Activated B cell treated with CpG ODN at 0.5 μM for 24 hours (primary cell): ENCODE measurements at regions not wholly inside any gene's neighbourhood (a gene's known extent, or its start where the extent isn't known, plus 50 kb on each side); places are given as distances from the start of the nearest gene placed in this dataset.

Experiments used
- ATAC-seq: fragments of 200-7000 bp; cut with Tn5 transposase; one replicate; pipeline ENCODE4 v1.10.0; 2021; ENCODE audit warnings: low read depth, mild to moderate bottlenecking, moderate library complexity
- CTCF ChIA-PET: fragments of 350-600 bp; sonication (Branson Sonifier 250); formaldehyde crosslinking; loops from one replicate; lab custom pipeline; 2021; ENCODE audit warnings: antibody characterized with exemption; lab: Charles Lee
- POLR2A ChIA-PET: fragments of 350-600 bp; sonication (Branson Sonifier 250); formaldehyde crosslinking; loops from one replicate; lab custom pipeline; 2021; ENCODE audit warnings: antibody characterized with exemption; lab: Charles Lee
- DNase-seq: peaks from one replicate; pipeline ENCODE4 v3.0.0; 2022
- H3K27ac Mint-ChIP-seq: one replicate; pipeline ENCODE4 v1.8.0; 2020; ENCODE audit warnings: mixed read lengths
- H3K27me3 Mint-ChIP-seq: one replicate; pipeline ENCODE4 v1.8.0; 2021; ENCODE audit warnings: mixed read lengths
- H3K36me3 Mint-ChIP-seq: one replicate; pipeline ENCODE4 v1.8.0; 2021; ENCODE audit warnings: low read depth, mixed read lengths
- H3K4me1 Mint-ChIP-seq: one replicate; pipeline ENCODE4 v1.8.0; 2021; ENCODE audit warnings: mixed read lengths
- H3K4me3 Mint-ChIP-seq: one replicate; pipeline ENCODE4 v1.8.0; 2020; ENCODE audit warnings: mild to moderate bottlenecking, mixed read lengths
- H3K9me3 Mint-ChIP-seq: one replicate; pipeline ENCODE4 v1.8.0; 2020; ENCODE audit warnings: mixed read lengths
- intact Hi-C: fragments of 100-400 bp; cut with micrococcal nuclease; formaldehyde crosslinking; loops from one replicate; pipeline ENCODE4 v1.15.1; 2024
- TF ChIP-seq, protein P1 (sequence below): fragments of 200-600 bp; IDR thresholded peaks from one replicate; pipeline ENCODE4 v1.8.0; 2022; ENCODE audit warnings: antibody characterized with exemption, mild to moderate bottlenecking

DNA sequence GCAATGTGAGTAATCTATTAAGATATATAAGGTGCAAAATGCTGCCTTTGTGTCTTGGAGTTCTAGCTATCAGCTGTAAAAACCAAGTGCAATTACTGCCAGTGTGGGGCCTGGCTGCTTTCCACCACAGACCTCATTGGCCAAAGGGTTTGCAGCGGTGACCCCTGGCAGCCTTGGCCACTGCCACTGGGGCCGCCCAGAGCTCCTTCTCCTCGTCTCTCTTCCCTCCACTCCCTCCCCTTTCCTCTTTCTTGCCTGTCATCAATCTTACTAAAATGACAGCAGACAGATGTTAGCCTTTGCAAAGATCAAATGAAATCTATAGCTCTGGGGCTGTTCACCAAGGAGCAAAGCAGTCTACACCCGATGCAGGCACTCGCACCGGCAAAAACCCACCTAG lies 986.3 kb downstream of the BCL11A start:
- Mint-ChIP-seq H3K27ac (no peak overlapping the region), H3K4me1 (no peaks in the 10 kb centered on the region), H3K9me3 (no peaks in the 10 kb centered on the region), H3K27me3 (no peaks in the 10 kb centered on the region), H3K4me3 (no peak overlapping the region), H3K36me3 (no peaks in the 10 kb centered on the region)
- ATAC-seq, result no peak
- no peak for DNase-seq
- POLR2A ChIA-PET, result no interaction called here
- CTCF ChIA-PET, result no interaction called here
- TF ChIP-seq, protein P1, sequence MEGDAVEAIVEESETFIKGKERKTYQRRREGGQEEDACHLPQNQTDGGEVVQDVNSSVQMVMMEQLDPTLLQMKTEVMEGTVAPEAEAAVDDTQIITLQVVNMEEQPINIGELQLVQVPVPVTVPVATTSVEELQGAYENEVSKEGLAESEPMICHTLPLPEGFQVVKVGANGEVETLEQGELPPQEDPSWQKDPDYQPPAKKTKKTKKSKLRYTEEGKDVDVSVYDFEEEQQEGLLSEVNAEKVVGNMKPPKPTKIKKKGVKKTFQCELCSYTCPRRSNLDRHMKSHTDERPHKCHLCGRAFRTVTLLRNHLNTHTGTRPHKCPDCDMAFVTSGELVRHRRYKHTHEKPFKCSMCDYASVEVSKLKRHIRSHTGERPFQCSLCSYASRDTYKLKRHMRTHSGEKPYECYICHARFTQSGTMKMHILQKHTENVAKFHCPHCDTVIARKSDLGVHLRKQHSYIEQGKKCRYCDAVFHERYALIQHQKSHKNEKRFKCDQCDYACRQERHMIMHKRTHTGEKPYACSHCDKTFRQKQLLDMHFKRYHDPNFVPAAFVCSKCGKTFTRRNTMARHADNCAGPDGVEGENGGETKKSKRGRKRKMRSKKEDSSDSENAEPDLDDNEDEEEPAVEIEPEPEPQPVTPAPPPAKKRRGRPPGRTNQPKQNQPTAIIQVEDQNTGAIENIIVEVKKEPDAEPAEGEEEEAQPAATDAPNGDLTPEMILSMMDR, result no peak
- intact Hi-C loops, result no loop called here

DNA sequence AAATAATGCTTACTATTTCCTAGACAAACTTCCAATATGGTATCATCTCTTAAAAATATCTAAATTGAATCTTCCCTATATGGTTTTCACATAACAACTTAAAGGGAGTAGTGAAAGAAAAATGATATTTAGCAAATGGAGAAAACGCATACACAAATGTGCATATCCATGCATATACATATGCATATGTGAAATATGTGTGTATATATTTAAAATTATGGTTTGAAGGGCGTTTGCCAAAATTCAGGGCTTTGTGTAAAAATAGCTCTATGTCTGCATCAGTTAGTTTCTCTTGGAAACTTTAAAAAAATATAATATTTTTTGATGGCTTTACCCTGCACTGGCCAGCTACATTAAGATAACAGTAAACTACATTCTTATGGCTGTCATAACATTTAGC lies 986.7 kb downstream of the BCL11A start:
- Mint-ChIP-seq H3K36me3 (no peaks in the 10 kb centered on the region), H3K27ac (no peak overlapping the region), H3K9me3 (no peaks in the 10 kb centered on the region), H3K27me3 (no peaks in the 10 kb centered on the region), H3K4me3 (no peak overlapping the region), H3K4me1 (no peaks in the 10 kb centered on the region)
- CTCF ChIA-PET, result no interaction called here
- intact Hi-C loops, result no loop called here
- POLR2A ChIA-PET, result no interaction called here
- ATAC-seq, result no peak
- TF ChIP-seq, protein P1, result no peak
- DNase-seq, result no peak

DNA sequence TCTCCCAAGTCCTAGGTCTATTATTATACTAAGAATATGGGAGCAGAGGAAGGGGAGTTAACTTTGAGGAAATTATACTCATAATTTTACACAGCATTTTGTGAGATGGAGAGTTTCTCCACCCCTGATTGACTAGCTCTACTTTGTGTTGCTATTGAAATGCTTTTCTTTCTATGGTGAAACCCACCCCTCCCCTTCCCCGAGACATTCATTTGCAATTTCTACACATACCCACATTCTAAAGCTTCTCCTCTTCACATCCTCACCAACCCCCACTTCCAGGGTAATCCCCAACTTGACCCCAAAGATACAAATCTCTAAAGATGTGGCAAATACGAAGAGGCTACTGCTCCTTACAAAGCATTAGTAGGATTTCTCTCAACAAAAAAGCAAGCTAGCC lies 992.2 kb downstream of the BCL11A start:
- peaks cover 2% of the 10 kb centered on the region for H3K4me1 Mint-ChIP-seq
- CTCF ChIA-PET, result no interaction called here
- H3K9me3 Mint-ChIP-seq, result no peaks in the 10 kb centered on the region
- H3K27me3 Mint-ChIP-seq, result peaks cover 2% of the 10 kb centered on the region
- no peak overlapping the region for H3K27ac Mint-ChIP-seq
- intact Hi-C loops, result no loop called here
- POLR2A ChIA-PET, result no interaction called here
- no peaks in the 10 kb centered on the region for H3K36me3 Mint-ChIP-seq
- no peak overlapping the region for H3K4me3 Mint-ChIP-seq
- TF ChIP-seq, protein P1, result no peak
- DNase-seq (no peak), ATAC-seq (no peak)

DNA sequence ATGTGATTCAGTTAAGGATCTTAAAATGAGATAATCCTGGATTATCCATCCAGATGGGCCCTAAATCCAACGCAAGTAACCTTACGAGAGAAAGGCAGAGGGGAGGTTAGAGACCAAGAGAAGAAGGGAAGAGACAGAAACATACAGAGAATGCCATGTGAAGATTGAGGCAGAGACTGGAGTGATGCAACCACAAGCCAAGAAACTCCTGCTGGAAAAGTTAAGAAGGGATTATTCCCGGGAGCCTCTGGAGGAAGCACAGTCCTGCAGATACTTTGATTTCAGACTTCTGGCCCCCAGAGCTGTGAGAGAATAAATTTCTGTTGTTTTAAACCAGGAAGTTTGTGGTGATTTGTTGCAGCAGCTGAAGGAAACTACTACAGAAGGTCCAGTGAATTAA lies 992.7 kb downstream of the BCL11A start:
- no peak for ATAC-seq
- CTCF ChIA-PET, result no interaction called here
- TF ChIP-seq, protein P1, result no peak
- DNase-seq, result no peak
- H3K27me3 Mint-ChIP-seq, result peaks cover 2% of the 10 kb centered on the region
- H3K9me3 Mint-ChIP-seq, result no peaks in the 10 kb centered on the region
- no peak overlapping the region for H3K27ac Mint-ChIP-seq
- intact Hi-C loops, result no loop called here
- no peaks in the 10 kb centered on the region for H3K36me3 Mint-ChIP-seq
- H3K4me3 Mint-ChIP-seq, result no peak overlapping the region
- H3K4me1 Mint-ChIP-seq, result peaks cover 2% of the 10 kb centered on the region
- POLR2A ChIA-PET, result no interaction called here

DNA sequence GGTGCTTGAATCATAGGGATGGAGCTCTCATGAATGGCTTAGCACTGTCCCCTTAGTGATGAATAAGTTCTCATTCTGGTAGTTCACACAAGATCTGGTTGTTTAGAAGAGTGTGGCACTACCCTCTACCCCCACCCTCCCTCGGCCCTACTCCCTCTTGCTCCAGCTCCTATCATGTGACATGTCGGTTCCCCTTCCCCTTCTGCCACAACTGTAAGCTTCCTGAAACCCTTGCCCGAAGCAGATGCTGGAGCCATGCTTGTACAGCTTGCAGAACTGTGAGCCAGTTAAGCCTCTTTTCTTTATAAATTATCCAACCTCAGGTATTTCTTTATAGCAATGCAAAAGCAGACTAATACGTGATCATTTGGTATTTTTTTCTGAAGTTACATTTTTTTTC lies 1012.6 kb downstream of the BCL11A start:
- no peak for DNase-seq
- Mint-ChIP-seq H3K27me3 (no peaks in the 10 kb centered on the region), H3K27ac (no peak overlapping the region), H3K36me3 (no peaks in the 10 kb centered on the region), H3K9me3 (no peaks in the 10 kb centered on the region), H3K4me3 (no peak overlapping the region), H3K4me1 (no peaks in the 10 kb centered on the region)
- intact Hi-C loops, result no loop called here
- POLR2A ChIA-PET, result no interaction called here
- CTCF ChIA-PET, result no interaction called here
- ATAC-seq, result no peak
- TF ChIP-seq, protein P1, result no peak
